GM18511 (cell line): ENCODE measurements at regions not wholly inside any gene's neighbourhood (a gene's known extent, or its start where the extent isn't known, plus 50 kb on each side); places are given as distances from the start of the nearest gene placed in this dataset.
"Not testable (repeated sequence)": the region's sequence is repeated elsewhere in the genome, so short reads cannot be mapped to it uniquely, and the experiment has no call there.

ENCODE experiments used
- ATAC-seq: cut with Tn5 transposase; IDR thresholded peaks from one replicate; pipeline ENCODE4 v1.9.1; 2021; ENCODE audit warnings: mild to moderate bottlenecking, moderate library complexity; ENCODE audit not compliant: unreplicated experiment

GRCh38 chr5:99177796-99178195 lies 249.0 kb upstream of the CHD1 start:
- no peak for ATAC-seq

- ATAC-seq, result no peak
These were observed 247.4 kb upstream of the CHD1 start for GRCh38 chr5:99176186-99176585.

GRCh38 chr5:99169309-99169708 lies 240.5 kb upstream of the CHD1 start:
- ATAC-seq, result no peak

DNA sequence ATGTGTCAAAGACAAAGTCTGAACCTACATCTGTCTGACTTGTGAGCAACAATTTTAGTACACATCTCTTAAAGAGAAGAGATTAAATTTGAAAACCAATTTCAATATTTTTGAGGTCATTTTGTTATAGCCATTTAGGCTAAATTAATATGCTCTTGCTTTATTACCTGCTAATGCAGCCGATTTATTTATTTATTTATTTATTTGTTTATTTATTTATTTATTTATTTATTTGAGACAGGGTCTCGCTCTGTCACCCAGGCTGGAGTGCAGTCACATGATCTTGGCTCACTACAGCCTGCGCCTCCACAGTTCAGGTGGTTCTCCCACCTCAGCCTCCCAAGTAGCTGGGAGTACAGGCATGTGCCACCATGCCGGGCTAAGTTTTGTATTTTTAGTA lies 232.7 kb upstream of the CHD1 start:
- ATAC-seq, result not testable (repeated sequence)

DNA sequence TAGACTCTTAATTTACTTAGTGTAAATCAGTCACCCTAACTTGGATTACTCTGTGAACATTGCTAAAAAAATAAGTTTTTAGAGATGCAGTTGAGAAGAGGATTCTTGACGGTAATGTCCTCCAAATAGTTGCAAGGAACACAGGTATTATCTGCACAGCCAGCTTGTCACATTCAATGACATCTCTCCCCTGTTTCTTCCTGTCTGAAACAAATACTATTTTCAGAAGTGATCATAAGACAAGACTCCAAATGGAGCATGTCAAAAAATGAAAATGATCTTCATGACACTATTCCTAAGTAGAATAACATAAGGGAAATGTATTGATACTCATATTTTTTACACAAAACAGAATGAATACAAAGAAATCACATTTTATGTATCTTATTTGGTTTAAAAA lies 227.9 kb upstream of the CHD1 start:
- ATAC-seq, result no peak

DNA sequence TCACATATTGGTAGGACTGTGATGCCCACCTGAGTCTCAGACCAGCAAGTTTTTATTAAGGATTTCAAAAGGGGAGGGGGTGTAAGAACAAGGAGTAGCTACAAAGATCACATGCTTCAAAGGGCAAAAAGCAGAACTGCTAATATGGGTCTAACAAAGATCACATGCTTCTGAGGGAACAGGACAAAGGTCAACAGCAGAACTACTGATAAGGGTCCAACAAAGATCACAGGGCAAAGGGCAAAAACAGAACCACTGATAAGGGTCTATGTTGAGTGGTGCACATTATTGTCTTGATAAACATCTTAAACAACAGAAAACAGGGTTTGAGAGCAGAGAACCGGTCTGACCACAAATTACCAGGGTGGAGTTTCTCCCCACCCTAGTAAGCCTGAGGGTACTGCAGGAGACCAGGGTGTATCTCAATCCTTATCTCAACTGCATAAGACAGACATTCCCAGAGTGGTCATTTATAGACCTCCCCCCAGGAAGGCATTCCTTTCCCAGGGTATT lies 214.5 kb upstream of the CHD1 start:
- ATAC-seq, result not testable (repeated sequence)

DNA sequence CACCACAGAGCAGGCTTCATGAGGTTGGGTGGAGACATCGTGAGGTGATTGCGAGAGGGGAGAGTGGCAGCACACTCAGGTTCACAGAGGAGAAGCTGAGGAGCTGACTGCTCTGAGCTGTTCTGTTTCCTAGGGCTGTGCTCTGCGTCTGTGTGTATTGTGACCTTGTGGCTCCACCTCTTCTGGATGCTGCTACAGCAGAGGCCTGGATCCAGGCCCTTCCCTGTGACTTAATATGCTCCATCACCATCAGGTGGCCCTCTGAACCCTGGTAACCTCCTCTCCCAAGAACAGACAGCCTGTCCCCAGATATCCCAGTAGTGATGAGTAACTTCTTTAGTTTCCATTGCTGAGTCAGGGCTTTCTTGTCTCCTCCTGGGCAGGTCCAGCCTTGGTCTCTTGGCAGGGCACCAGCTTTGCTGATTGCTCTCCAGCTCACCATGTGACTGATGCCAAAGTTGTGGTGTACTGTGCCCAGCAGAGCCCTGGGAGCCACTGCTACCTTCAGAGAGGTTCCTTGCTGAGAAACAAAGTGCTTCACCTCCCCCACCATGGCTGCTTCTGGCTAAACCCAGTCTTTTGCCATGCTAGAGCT lies 212.8 kb upstream of the CHD1 start:
- ATAC-seq, result no peak

DNA sequence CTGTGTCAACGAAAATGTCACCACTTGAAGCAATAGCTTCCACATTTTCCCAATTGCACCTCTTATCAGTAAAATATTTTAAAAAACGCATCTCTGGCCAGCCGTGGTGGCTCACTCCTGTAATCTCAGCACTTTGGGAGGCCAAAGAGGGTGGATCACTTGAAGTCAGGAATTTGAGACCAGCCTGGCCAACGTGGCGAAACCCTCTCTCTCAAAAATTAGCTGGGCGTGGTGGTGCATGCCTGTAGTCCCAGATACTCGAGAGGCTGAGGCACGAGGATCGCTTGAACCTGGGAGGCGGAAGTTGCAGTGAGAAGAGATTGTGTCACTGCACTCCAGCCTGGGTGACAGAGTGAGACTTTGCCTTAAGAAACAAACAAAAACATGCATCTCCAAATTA lies 210.1 kb upstream of the CHD1 start:
- ATAC-seq, result no peak

GRCh38 chr5:99133921-99134320 lies 205.1 kb upstream of the CHD1 start:
- no peak for ATAC-seq

DNA sequence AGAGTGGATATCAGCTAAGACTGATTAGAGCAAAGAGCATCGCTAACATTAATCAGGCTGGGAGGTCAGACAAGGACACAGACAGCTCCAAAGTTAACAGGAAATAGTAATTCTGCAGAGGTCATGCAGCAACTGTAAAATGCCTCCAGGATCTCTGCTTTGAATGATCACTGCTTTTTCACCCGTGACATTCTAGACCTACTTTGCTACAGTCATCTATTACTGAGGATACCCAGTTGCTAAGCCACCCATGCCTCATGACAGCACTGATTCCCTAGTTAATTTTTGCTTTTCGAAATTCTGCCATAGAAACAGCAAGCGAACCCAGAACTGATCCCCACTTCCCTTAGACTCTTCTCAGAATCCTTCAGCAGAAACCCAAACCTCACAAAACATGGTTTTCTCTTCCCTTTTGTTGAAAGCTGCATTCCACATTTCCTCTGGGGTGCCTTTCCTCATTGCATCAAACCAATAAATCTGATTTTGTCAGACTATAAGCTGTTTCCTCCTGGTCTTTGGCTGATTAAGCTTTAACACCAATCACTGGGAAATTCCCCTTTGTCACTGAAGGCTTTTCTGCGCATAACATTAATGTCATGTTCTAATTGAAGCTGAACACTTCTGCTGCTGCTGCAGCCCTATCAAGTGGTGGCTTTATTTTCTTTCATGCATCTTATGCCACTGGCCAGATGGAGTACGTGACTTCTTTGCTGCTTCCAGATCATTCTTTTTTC lies 201.1 kb upstream of the CHD1 start:
- ATAC-seq, result no peak

DNA sequence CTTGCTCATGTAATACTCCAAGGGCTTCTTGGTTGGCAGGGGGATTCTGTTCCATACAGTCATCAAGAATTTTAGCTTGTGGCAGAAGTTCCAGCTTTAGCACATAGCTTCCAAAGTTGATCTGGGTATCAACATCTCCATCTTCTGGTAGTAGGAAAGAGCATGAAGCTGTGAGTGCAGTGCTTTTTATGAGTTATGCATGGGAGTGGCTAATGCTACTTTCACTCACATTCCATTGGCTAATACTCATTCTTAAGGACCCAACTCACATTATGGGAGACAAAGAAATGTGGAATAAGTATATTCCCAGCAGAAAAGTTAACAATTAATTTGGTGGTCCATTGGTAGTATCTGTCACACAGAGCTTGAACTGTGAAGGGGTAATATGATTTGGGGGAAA lies 194.2 kb upstream of the CHD1 start:
- no peak for ATAC-seq

DNA sequence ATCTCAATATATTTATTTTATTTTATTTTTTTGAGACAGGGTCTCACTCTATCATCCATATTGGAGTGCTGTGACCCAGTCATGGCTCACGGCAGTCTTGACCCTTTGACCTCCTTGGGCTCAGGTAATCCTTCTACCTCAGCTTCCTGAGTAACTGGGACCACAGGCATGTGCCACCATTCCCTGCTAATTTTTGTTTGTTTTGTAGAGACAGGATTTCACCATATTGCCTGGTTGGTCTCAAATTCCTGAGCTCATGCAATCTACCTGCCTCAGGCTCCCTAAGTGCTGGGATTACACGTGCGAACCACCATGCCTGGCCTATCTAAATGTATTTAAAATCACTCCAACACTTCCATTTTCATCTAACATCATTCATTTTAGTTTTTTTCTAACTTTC lies 190.5 kb upstream of the CHD1 start:
- no peak for ATAC-seq

DNA sequence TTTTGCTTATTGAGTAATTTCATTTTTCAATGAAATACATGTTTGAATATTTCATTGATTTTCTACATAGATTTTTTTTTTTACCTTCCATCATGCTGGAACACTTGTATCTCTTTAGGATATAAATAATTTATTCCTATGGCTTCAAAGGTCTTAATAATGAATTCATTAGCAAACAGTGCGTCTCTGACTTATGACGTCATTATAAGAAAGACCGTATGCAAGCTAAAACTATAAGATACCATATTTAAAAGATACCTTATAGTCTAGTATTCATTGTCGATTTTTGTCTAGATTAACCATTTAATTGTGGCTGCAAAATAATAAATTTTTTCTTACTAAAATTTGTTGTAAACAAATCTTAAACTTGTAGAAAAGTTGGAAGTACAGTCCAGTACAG lies 187.7 kb upstream of the CHD1 start:
- no peak for ATAC-seq

- ATAC-seq, result no peak
These were observed 181.1 kb upstream of the CHD1 start for GRCh38 chr5:99109894-99110293.

- ATAC-seq, result no peak
These were observed 176.4 kb upstream of the CHD1 start for GRCh38 chr5:99105216-99105615.

DNA sequence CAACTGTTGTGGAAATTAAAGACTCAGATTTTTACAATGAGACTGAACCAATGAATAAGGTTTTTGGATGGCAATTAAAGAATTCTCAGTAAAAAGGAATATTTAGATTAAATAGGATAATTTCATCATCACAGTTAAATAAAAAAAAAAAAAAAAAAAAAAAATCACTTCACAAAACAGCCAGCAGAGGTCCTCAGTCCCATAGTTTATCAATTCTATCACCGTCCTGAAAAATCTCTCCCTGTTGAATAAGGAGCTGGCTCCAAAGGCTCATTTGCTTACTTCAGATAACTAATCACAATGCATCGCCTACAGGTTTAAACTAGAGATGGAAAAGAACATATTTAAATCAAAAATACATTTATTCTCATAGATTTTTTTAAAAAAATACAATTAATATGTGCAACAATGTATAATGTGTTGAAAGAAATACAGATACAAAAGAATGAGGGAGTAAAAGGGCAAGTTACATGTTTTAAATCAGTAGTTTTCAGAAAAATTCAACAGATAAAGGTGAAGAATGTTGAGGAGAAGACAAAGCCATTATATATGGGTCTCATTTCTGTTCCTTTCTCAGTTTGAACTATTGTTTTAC lies 175.8 kb upstream of the CHD1 start:
- ATAC-seq, result no peak

GRCh38 chr5:99102073-99102697 lies 173.4 kb upstream of the CHD1 start:
- ATAC-seq, result no peak

DNA sequence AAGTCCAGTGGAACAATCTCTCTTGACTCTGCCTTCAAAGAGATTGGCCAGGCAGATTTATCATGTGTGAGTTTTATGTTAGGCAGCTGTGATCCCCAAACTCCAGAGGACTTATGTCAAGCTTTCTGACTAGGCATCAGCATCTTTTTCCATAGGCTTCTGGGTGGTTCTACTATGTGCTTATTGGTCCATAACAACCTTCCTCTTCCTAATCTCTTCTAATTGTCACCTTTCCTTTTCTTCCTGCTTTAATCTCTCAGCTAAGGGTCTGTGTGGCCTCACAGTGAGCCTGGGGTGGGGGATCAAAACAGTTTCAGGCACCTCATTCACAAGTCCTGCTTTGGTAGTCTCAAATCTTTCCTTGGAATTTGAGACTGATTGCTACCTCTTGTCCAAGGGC lies 170.9 kb upstream of the CHD1 start:
- ATAC-seq, result no peak

DNA sequence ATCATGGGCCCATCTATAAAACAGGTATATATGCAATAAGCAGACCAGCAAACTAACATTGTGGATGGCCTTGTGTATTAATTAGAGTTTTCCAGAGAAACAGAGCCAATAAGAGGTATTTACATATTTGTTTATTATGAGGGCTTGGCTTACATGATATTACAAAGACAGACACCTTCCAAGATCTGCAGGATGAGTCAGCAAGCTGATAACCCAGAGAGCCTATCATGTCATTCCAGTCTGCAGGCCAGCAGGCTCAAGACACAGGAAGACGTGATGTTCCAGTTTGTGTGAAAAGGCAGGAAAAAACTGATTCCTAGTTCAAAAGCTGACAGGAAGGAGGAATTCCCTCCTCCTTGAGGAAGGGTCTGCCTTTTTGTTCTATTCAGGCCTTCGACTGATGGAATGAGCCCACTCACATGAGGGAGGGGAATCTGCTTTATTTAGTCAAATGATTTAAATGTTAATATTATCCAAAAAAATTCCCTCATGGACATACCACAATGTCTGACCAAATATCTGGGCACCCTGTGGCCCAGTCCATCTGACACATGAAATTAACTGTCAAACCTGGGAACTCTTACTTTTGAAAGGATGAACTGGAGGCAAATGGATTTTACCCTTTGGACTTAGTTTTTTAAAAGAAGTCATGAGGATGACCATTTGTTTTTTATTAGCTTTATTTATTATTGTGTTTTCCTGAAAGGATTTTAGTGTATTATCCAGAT lies 161.2 kb upstream of the CHD1 start:
- no peak for ATAC-seq

- no peak for ATAC-seq
These were observed 159.5 kb upstream of the CHD1 start for GRCh38 chr5:99088309-99088708.

- no peak for ATAC-seq
These were observed 154.4 kb upstream of the CHD1 start for GRCh38 chr5:99083197-99083596.
